GM21381 (cell line): ENCODE measurements at regions not wholly inside any gene's neighbourhood (a gene's known extent, or its start where the extent isn't known, plus 50 kb on each side); places are given as distances from the start of the nearest gene placed in this dataset.

ENCODE experiments used
- ATAC-seq: cut with Tn5 transposase; IDR thresholded peaks from one replicate; pipeline ENCODE4 v1.9.1; 2021; ENCODE audit warnings: mild to moderate bottlenecking, moderate library complexity; ENCODE audit not compliant: unreplicated experiment

GRCh38 chr2:48134704-48135103 is 179.8 kb upstream of the FOXN2 start:
- ATAC-seq, result no peak

- ATAC-seq, result no peak
These were observed 178.7 kb upstream of the FOXN2 start for GRCh38 chr2:48135797-48136196.

GRCh38 chr2:48137829-48138228 is 176.7 kb upstream of the FOXN2 start:
- ATAC-seq, result no peak

GRCh38 chr2:48138898-48139297 is 175.6 kb upstream of the FOXN2 start:
- no peak for ATAC-seq

GRCh38 chr2:48140586-48140985 is 173.9 kb upstream of the FOXN2 start:
- no peak for ATAC-seq

GRCh38 chr2:48144777-48145176 is 169.7 kb upstream of the FOXN2 start:
- no peak for ATAC-seq

- no peak for ATAC-seq
These were observed 168.5 kb upstream of the FOXN2 start for GRCh38 chr2:48145845-48146452.

DNA sequence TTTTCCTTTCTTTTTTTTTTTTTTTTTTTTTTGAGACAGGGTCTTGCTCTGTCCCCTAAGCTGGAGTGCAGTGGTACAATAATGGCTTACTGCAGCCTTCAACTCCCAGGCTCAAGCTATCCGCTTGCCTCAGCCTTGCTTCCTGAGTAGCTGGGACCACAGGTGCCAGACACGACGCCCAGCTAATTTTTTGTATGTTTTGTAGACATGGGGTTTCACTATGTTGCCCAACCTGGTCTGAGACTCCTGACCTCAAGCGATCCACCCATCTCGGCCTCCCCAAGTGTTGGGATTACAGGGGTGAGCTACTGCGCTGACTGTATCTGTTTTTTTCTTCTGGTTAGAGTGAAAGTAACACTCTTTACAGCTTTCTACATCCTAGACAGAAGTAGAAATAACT is 167.9 kb upstream of the FOXN2 start:
- ATAC-seq, result no peak

DNA sequence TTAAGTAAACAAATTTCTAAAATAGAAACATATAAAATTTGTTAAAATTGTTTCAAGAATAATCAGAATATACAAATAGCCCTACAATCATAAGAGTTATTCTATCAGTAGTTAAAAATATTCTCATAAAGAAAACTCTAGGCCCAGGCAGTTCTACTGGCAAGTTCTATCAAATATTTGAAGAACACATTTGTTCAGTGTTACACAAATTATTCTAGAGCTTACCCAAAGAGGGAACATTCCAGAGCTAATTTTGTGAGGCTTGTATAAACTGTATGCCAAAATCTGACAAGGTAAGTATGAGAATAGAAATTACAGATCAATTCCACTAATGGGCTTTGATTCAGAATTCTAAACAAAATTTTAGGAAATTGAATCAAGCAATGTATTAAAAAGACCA is 166.8 kb upstream of the FOXN2 start:
- ATAC-seq, result no peak

- ATAC-seq, result no peak
These were observed 165.5 kb upstream of the FOXN2 start for GRCh38 chr2:48148841-48149430.

DNA sequence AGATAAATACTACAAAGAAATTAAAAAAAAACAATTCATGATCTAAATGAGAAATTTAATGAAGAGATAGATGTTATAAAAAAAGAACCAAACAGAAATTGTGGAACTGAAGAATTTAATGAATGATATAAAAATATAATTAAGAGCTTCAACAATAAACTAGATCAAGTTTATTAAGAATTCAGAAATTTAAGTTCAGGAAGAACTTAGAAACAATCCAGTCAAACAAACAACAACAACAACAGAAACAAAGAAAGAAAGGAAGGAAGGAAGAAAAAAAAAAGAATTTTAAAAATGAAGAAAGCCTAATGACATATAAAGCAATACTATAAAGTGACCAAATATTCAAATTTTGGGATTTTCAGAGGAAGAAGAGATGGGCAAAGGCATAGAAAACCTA is 157.3 kb upstream of the FOXN2 start:
- ATAC-seq, result no peak

- no peak for ATAC-seq
These were observed 152.9 kb upstream of the FOXN2 start for GRCh38 chr2:48161628-48162027.

DNA sequence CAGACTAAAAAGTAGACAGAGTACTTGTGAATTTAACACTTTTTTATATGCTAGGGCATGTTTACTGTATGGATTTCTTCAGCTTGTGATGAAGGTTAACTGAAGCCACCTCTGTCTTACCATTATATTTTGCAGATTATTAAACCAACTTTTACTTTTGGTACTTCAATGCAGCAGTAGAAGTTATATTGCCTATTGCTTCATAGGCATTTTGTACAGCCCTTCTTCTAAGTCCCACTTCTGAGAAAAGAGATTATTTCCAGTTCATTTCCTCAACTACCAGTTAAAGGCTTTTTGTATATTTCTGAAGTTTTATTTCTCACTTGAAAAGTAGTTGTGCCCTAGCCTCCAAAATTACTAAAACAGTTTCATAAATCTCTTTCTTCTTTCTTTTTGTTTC is 151.7 kb upstream of the FOXN2 start:
- no peak for ATAC-seq

DNA sequence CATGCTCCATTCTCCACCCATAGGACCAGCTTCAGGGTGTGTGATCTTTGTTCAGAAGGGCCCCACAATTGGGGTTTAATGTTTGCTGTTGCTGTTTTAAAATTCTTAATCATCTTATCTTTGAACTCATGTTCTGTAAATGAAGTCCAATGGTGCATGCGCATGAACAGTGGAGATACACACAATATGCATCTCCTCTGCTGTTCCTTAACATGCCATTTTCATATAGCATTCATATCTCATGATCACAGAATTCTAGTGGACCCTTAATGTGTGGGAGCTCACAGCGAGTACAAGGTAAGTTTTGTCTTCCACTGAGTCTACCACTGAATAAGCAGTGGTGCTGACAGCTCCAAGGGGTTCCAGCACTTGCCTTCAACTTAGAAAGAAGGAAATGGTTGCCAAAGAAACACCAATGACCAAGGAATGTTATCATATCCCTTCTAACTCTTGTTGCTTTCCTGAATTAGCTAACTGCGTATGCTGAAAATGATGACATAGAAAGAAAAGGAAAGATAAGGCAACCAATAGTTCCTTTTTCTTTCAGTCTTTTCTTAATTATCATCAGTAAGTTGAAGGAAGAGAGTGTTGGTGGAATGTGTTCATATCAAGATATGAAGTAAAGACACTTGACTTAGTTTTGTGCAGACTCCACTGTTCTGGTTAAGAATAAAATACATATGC is 149.3 kb upstream of the FOXN2 start:
- no peak for ATAC-seq

GRCh38 chr2:48169141-48169592 is 145.3 kb upstream of the FOXN2 start:
- ATAC-seq, result no peak

GRCh38 chr2:48170281-48170680 is 144.2 kb upstream of the FOXN2 start:
- no peak for ATAC-seq

- ATAC-seq, result no peak
These were observed 141.3 kb upstream of the FOXN2 start for GRCh38 chr2:48173141-48173540.

DNA sequence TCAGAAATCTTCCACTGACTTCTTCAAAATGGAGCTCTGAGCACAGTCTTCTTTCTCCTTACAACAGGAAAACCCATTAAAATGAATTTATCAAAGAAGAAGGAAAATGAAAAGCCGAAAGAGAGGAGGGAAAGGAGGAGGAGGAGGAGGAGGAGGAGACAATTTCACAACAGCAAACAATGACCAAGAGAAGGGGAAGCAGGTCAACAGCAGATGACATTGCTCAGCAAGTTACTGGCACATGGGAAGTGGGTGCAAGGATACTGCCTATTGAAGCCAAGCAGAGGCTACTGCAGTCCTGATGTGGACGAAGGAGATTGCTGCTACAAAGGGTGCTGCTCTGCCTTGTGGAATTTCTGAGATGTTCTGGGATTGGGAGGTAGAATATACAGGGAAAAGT is 140.0 kb upstream of the FOXN2 start:
- ATAC-seq, result no peak

GRCh38 chr2:48175254-48175653 is 139.2 kb upstream of the FOXN2 start:
- no peak for ATAC-seq

DNA sequence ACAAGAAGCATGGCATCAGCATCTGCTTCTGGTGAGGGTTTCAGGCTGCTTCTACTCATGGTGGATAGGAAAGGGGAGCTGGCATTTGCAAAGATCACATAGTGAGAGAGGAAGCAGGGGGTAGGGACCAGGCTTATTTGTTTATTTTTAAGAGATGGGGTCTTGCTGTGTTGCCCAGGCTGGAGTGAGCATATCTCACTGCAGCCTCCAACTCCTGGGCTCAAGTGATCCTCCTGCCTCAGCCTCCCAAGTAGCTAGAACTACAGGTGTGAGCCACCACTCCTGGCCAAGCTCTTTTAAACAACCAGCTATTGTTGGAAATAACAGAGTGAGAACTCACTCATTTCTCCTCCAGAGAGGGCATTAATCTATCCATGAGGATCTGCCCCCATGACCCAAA is 138.8 kb upstream of the FOXN2 start:
- ATAC-seq, result no peak

DNA sequence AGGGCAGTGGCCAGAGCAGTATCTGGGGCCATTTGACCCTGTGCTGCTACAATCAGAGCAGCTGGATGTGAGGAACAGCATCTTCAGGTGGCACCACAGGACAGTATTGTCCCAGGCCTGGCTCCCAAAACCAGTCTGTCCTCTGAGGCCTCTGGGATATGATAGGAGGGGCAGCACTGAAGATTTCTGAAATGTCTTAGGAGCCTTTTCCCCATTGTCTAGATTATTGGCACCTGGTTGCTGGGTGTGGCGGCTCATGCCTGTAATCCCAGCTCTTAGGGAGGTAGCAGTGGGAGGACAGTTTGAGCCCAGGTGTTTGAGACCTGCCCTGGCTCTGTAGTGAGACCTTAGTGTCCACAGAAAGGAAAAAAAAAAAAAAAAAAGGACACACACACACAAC is 137.6 kb upstream of the FOXN2 start:
- no peak for ATAC-seq

GRCh38 chr2:48178611-48179010 is 135.9 kb upstream of the FOXN2 start:
- no peak for ATAC-seq
